IMR-90 (cell line): ENCODE measurements at regions not wholly inside any gene's neighbourhood (a gene's known extent, or its start where the extent isn't known, plus 50 kb on each side); places are given as distances from the start of the nearest gene placed in this dataset.

Source experiments
- POLR2A ChIP-seq: IDR thresholded peaks from 2 replicates; pipeline ENCODE4 v1.6.1; 2012; ENCODE audit warnings: mild to moderate bottlenecking, low read depth, low read length
- RFX5 ChIP-seq: IDR thresholded peaks from 2 replicates; pipeline ENCODE4 v1.8.0; 2012; ENCODE audit warnings: low read depth, mild to moderate bottlenecking, low read length, moderate library complexity
- SMC3 ChIP-seq: fragments of 150-350 bp; IDR thresholded peaks from 2 replicates; pipeline ENCODE4 v1.6.1; 2016; ENCODE audit warnings: low read depth, mild to moderate bottlenecking, antibody characterized with exemption, low read length, moderate library complexity
- TF ChIP-seq, protein P1 (sequence below): fragments of 150-350 bp; IDR thresholded peaks from 2 replicates; pipeline ENCODE4 v1.6.1; 2017; ENCODE audit warnings: mild to moderate bottlenecking, antibody characterized with exemption, low read length, low read depth
- TF ChIP-seq, protein P2 (sequence below): conservative IDR thresholded peaks from 2 replicates; pipeline ENCODE4 v1.5.1; 2012; ENCODE audit warnings: mild to moderate bottlenecking, low read depth, low read length, improper control_type of control experiment

GRCh38 chr6:6411115-6411514 lies 90.7 kb upstream of the F13A1 start:
- TF ChIP-seq SMC3 (no peak), RFX5 (no peak), POLR2A (no peak)
- TF ChIP-seq, protein P1, sequence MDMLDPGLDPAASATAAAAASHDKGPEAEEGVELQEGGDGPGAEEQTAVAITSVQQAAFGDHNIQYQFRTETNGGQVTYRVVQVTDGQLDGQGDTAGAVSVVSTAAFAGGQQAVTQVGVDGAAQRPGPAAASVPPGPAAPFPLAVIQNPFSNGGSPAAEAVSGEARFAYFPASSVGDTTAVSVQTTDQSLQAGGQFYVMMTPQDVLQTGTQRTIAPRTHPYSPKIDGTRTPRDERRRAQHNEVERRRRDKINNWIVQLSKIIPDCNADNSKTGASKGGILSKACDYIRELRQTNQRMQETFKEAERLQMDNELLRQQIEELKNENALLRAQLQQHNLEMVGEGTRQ: no peak
- TF ChIP-seq, protein P2, sequence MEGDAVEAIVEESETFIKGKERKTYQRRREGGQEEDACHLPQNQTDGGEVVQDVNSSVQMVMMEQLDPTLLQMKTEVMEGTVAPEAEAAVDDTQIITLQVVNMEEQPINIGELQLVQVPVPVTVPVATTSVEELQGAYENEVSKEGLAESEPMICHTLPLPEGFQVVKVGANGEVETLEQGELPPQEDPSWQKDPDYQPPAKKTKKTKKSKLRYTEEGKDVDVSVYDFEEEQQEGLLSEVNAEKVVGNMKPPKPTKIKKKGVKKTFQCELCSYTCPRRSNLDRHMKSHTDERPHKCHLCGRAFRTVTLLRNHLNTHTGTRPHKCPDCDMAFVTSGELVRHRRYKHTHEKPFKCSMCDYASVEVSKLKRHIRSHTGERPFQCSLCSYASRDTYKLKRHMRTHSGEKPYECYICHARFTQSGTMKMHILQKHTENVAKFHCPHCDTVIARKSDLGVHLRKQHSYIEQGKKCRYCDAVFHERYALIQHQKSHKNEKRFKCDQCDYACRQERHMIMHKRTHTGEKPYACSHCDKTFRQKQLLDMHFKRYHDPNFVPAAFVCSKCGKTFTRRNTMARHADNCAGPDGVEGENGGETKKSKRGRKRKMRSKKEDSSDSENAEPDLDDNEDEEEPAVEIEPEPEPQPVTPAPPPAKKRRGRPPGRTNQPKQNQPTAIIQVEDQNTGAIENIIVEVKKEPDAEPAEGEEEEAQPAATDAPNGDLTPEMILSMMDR: no peak
